Mesenchymal stem cell (in vitro differentiated cells and primary cell): ENCODE measurements at regions not wholly inside any gene's neighbourhood (a gene's known extent, or its start where the extent isn't known, plus 50 kb on each side); places are given as distances from the start of the nearest gene placed in this dataset.

Experiments used
- DNase-seq: peaks from one replicate; pipeline ENCODE4 v3.0.0-alpha.2; 2013
- H2AFZ ChIP-seq: one replicate; pipeline ENCODE4 v1.6.1; 2013; ENCODE audit warnings: low read depth, mild to moderate bottlenecking, control low read depth, inconsistent platforms, low read length, moderate library complexity
- H2AK5ac ChIP-seq: 2 replicates; pipeline ENCODE4 v1.6.1; 2013; ENCODE audit warnings: low read length, moderate library complexity, mild to moderate bottlenecking, inconsistent platforms; ENCODE audit not compliant: severe bottlenecking
- H2BK120ac ChIP-seq: one replicate; pipeline ENCODE4 v1.6.1; 2013; ENCODE audit warnings: low read depth, mild to moderate bottlenecking, inconsistent platforms, low read length, moderate library complexity
- H2BK12ac ChIP-seq, 2 experiments: one replicate each; pipeline ENCODE4 v1.6.1; 2013; ENCODE audit warnings: inconsistent platforms in 2 of 2, low read length in 2 of 2, mild to moderate bottlenecking in 2 of 2, moderate library complexity in 2 of 2, control low read depth in 1 of 2
- H2BK15ac ChIP-seq: one replicate; pipeline ENCODE4 v1.6.1; 2013; ENCODE audit warnings: mild to moderate bottlenecking, low read depth, inconsistent platforms; ENCODE audit not compliant: poor library complexity, severe bottlenecking
- H2BK5ac ChIP-seq: 2 replicates; pipeline ENCODE4 v1.6.1; 2013; ENCODE audit warnings: low read depth, mild to moderate bottlenecking, low read length, control low read depth, inconsistent platforms; ENCODE audit not compliant: poor library complexity, severe bottlenecking
- H3K14ac ChIP-seq, 2 experiments: one replicate each; pipeline ENCODE4 v1.6.1; 2013; ENCODE audit warnings: inconsistent platforms in 2 of 2, low read length in 2 of 2, control low read depth in 1 of 2, mild to moderate bottlenecking in 1 of 2, moderate library complexity in 1 of 2
- H3K18ac ChIP-seq, 2 experiments: one replicate each; pipeline ENCODE4 v1.6.1; 2013; ENCODE audit warnings: inconsistent platforms in 2 of 2, low read length in 2 of 2, control low read depth in 1 of 2, low read depth in 1 of 2, mild to moderate bottlenecking in 1 of 2
- H3K23ac ChIP-seq, 2 experiments: one replicate each; pipeline ENCODE4 v1.6.1; 2013; ENCODE audit warnings: inconsistent platforms in 2 of 2, low read length in 2 of 2, mild to moderate bottlenecking in 2 of 2, moderate library complexity in 2 of 2, control low read depth in 1 of 2
- H3K27ac ChIP-seq: 2 replicates; pipeline ENCODE4 v1.5.1; 2013; ENCODE audit warnings: mild to moderate bottlenecking, moderate library complexity, low read length, control low read depth, inconsistent platforms; ENCODE audit not compliant: poor library complexity, severe bottlenecking
- H3K27me3 ChIP-seq, 2 experiments: 2 replicates each; pipeline versions ENCODE4 v1.6.1 to v1.7.0; 2013; ENCODE audit warnings: low read length in 2 of 2, mild to moderate bottlenecking in 2 of 2, moderate library complexity in 2 of 2, control low read depth in 1 of 2, inconsistent platforms in 1 of 2; ENCODE audit not compliant: control insufficient read depth in 1 of 2, insufficient read depth in 1 of 2
- H3K36me3 ChIP-seq, 2 experiments: 2 replicates each; pipeline versions ENCODE4 v1.6.1 to v1.7.0; 2013; ENCODE audit warnings: low read length in 2 of 2, control low read depth in 1 of 2, inconsistent platforms in 1 of 2, low read depth in 1 of 2, mild to moderate bottlenecking in 1 of 2; ENCODE audit not compliant: insufficient read depth in 2 of 2, control insufficient read depth in 1 of 2
- H3K4ac ChIP-seq, 2 experiments: one replicate each; pipeline ENCODE4 v1.6.1; 2013; ENCODE audit warnings: inconsistent platforms in 2 of 2, low read length in 2 of 2, mild to moderate bottlenecking in 2 of 2, moderate library complexity in 2 of 2, control low read depth in 1 of 2, low read depth in 1 of 2
- H3K4me1 ChIP-seq: 2 replicates; pipeline ENCODE4 v1.6.1; 2013; ENCODE audit warnings: low read depth, low read length, control low read depth; ENCODE audit not compliant: control insufficient read depth, insufficient read depth
- H3K4me2 ChIP-seq: 2 replicates; pipeline ENCODE4 v1.6.1; 2013; ENCODE audit warnings: low read length, mild to moderate bottlenecking, inconsistent platforms; ENCODE audit not compliant: poor library complexity, severe bottlenecking
- H3K4me3 ChIP-seq, 2 experiments: 2 replicates each; pipeline versions ENCODE4 v1.5.1 to v1.7.0; 2013; ENCODE audit warnings: low read length in 2 of 2, mild to moderate bottlenecking in 2 of 2, control low read depth in 1 of 2, low read depth in 1 of 2; ENCODE audit not compliant: insufficient read depth in 1 of 2
- H3K79me1 ChIP-seq: replicated peaks from 2 replicates; pipeline ENCODE4 v1.6.1; 2013; ENCODE audit warnings: mild to moderate bottlenecking, control low read depth, low read length, inconsistent platforms; ENCODE audit not compliant: poor library complexity, severe bottlenecking
- H3K9ac ChIP-seq: 2 replicates; pipeline ENCODE4 v1.7.0; 2013; ENCODE audit warnings: mild to moderate bottlenecking, low read length, moderate library complexity
- H3K9me3 ChIP-seq: 2 replicates; pipeline ENCODE4 v1.7.0; 2013; ENCODE audit warnings: mild to moderate bottlenecking, low read length; ENCODE audit not compliant: control insufficient read depth
- H4K8ac ChIP-seq: one replicate; pipeline ENCODE4 v1.6.1; 2013; ENCODE audit warnings: inconsistent platforms, mild to moderate bottlenecking, low read length, moderate library complexity
- H4K91ac ChIP-seq: one replicate; pipeline ENCODE4 v1.6.1; 2013; ENCODE audit warnings: mild to moderate bottlenecking, low read length, inconsistent platforms
- WGBS: methylation state at CpG from one replicate; pipeline ENCODE4 v1.1.7; 2013; ENCODE audit warnings: mixed read lengths; 5-methylcytosine and 5-hydroxymethylcytosine counted together

DNA sequence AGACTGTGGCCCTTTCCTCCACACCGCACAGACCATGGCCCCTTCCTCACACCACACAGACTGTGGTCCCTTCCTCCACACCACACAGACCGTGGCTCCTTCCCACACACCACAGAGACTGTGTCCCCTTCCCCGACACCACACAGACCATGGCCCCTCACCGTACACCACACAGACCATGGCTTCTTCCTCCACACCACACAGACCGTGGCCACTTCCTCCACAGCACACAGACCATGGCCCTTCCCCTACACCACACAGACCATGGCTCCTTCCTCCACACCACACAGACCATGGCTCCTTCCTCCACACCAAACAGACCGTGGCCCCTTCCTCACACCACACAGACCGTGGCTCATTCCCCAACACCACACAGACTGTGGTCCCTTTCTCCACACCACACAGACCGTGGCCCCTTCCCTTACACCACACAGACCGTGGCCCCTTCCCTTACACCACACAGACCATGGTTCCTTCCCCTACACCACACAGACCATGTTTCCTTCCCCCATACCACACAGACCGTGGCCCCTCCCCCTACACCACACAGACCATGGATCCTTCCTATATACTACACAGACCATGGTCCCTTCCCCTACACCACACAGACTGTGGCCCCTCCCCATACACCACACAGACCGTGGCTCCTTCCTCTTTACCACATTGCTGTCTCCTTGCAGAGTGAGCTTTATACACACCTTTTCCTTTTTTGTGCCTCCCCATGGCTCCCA lies 297.5 kb upstream of the FOXF1 start:
- Histone ChIP-seq H2BK12ac (peak overlapping the region; percentile 51 to 76), H3K23ac (no peak overlapping the region), H3K36me3 (no peaks in the 10 kb centered on the region), H3K79me1 (no peaks in the 10 kb centered on the region), H2AK5ac (no peak overlapping the region), H3K4me3 (no peak overlapping the region), H2BK120ac (no peak overlapping the region), H3K4me2 (no peak overlapping the region), H2BK15ac (peak overlapping the region; percentile 66), H3K4me1 (no peaks in the 10 kb centered on the region), H2AFZ (no peak overlapping the region), H3K9ac (no peak overlapping the region), H4K8ac (peak overlapping the region; percentile 27), H4K91ac (peak overlapping the region; percentile 71), H3K4ac (peak overlapping the region in 1 of 2 experiments; percentile 60), H3K27ac (no peak overlapping the region), H3K9me3 (no peaks in the 10 kb centered on the region), H3K27me3 (peaks cover 0 to 75% of the 10 kb centered on the region in 2 experiments), H2BK5ac (no peak overlapping the region), H3K18ac (peak overlapping the region; percentile 0 to 89), H3K14ac (peak overlapping the region in 1 of 2 experiments; percentile 91)
- 93% methylated on average over 11 of the region's 11 CpGs for WGBS
- no peak for DNase-seq

DNA sequence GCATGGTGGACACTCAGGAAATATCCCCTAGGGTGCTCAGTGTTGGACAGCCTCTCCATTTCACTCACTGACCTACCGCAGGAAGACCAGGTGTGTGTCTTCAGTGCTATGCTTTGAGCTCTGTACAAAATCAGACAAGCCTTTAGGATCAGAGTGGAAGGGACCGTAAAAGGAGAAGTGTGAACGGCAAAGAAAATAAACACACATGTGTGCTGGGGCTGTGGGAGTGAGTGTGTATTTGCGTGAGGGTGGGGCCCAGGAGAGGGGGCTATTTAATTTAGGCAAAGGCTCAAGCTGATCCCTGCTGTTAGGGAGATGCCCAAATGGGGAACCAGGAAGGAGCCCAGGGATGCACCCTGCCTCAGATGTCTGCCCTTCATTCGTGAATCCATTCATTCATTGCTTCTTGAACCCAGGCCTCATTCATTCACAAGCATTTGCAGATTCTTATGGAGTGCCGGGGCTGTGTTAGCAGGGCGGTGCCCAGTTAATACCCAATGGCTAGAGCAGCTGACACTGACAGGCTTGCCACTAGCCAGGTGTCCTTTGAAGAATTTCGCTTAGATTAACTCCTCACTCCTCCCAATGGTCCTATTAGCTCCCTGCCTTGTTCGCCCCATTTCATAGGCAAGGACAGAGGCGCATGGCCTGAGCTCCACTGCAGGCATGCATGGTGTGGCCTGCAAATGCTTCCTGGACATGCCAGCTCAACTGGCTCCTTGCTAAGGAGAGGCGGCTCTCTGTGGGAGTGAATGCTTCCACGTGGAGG lies 296.7 kb upstream of the FOXF1 start:
- no peak overlapping the region for H2AK5ac ChIP-seq
- peak overlapping the region in 1 of 2 experiments; percentile 76 for H2BK12ac ChIP-seq
- no peak overlapping the region for H2AFZ ChIP-seq
- peak overlapping the region in 1 of 2 experiments; percentile 89 for H3K18ac ChIP-seq
- peaks cover 0 to 78% of the 10 kb centered on the region in 2 experiments for H3K27me3 ChIP-seq
- no peaks in the 10 kb centered on the region for H3K4me1 ChIP-seq
- no peak overlapping the region for H3K4ac ChIP-seq
- no peaks in the 10 kb centered on the region for H3K9me3 ChIP-seq
- no peak overlapping the region for H3K23ac ChIP-seq
- DNase-seq, result no peak
- H2BK15ac ChIP-seq, result no peak overlapping the region
- no peak overlapping the region for H3K27ac ChIP-seq
- peak overlapping the region in 1 of 2 experiments; percentile 15 for H3K4me3 ChIP-seq
- H3K36me3 ChIP-seq, result no peaks in the 10 kb centered on the region
- H3K14ac ChIP-seq, result peak overlapping the region in 1 of 2 experiments; percentile 91
- no peak overlapping the region for H2BK120ac ChIP-seq
- no peaks in the 10 kb centered on the region for H3K79me1 ChIP-seq
- WGBS, result 78% methylated on average over 12 of the region's 12 CpGs
- H4K91ac ChIP-seq, result peak overlapping the region; percentile 71
- no peak overlapping the region for H4K8ac ChIP-seq
- no peak overlapping the region for H3K9ac ChIP-seq
- H3K4me2 ChIP-seq, result no peak overlapping the region
- no peak overlapping the region for H2BK5ac ChIP-seq

DNA sequence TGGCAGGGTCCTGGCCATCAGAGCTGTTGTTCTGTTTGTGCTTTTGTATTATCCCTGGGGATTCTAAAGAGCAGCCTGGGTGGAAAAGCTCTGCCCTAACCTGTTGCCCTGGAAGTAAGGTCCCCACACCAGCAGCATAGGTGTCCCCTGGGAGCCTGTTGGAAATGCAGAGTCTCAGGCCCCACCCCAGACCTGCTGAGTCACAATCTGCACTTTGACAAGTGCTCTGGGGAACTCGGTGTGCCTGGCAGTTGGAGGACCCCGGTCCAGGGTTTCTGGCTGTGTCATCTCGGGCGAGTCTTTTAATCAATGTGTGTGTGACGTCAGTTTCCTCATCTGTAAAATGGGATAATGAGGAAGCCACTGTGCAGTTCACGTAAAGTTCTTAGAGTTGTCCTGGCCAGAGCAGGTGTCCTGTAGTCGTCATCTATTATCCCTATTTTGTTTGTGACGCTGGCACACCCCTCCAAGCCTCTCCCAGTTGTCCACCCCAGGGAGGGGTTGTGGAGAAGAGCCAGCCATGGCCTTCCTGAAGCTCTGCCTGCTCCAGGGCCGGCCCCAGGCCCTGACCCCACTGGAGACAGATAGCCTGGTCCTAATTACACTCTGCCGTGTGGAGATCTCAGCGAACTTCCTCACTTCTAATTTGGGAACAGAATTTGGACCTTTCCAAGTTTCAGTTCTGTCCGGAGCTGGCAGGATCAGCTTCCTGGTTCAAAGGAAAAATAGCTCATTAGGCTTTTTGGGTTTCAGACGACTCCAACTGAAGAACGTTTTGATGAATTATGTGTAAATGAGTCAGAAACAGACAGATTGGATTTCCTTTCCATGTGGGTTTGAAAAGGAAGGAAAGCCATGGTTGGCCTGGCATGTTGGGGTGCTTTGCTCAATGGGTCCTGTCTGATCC lies 295.7 kb upstream of the FOXF1 start:
- H3K79me1 ChIP-seq, result no peaks in the 10 kb centered on the region
- no peaks in the 10 kb centered on the region for H3K36me3 ChIP-seq
- peak overlapping the region in 1 of 2 experiments; percentile 85 for H3K18ac ChIP-seq
- H3K23ac ChIP-seq, result no peak overlapping the region
- no peaks in the 10 kb centered on the region for H3K4me1 ChIP-seq
- H2AK5ac ChIP-seq, result no peak overlapping the region
- no peak overlapping the region for H2AFZ ChIP-seq
- peak overlapping the region; percentile 25 for H4K91ac ChIP-seq
- H3K9me3 ChIP-seq, result no peaks in the 10 kb centered on the region
- H3K27me3 ChIP-seq, result peaks cover 0 to 80% of the 10 kb centered on the region in 2 experiments
- DNase-seq, result no peak
- no peak overlapping the region for H3K27ac ChIP-seq
- peak overlapping the region; percentile 57 for H2BK12ac ChIP-seq
- H3K4ac ChIP-seq, result no peak overlapping the region
- H3K4me2 ChIP-seq, result no peak overlapping the region
- peak overlapping the region in 1 of 2 experiments; percentile 61 for H3K14ac ChIP-seq
- no peak overlapping the region for H3K9ac ChIP-seq
- 72% methylated on average over 14 of the region's 14 CpGs for WGBS
- H2BK15ac ChIP-seq, result no peak overlapping the region
- no peak overlapping the region for H2BK5ac ChIP-seq
- H2BK120ac ChIP-seq, result peak overlapping the region; percentile 4
- H3K4me3 ChIP-seq, result no peak overlapping the region
- peak overlapping the region; percentile 56 for H4K8ac ChIP-seq
